ENCODE measurements at regions not wholly inside any gene's neighbourhood (a gene's known extent, or its start where the extent isn't known, plus 50 kb on each side); places are given as distances from the start of the nearest gene placed in this dataset.
"Not testable (repeated sequence)": the region's sequence is repeated elsewhere in the genome, so short reads cannot be mapped to it uniquely, and the experiment has no call there.

GRCh38 chr9:71604197-71605063, 163.9 kb downstream of the CEMIP2 start:
- H3K9me3 Mint-ChIP-seq = no peaks in the 10 kb centered on the region
- H3K4me1 Mint-ChIP-seq = no peaks in the 10 kb centered on the region
- no peak overlapping the region for H3K4me3 Mint-ChIP-seq
- H3K27me3 Mint-ChIP-seq = no peaks in the 10 kb centered on the region
- no peak overlapping the region for H3K27ac Mint-ChIP-seq
- peak; percentile 75 for ATAC-seq
- no peaks in the 10 kb centered on the region for H3K36me3 Mint-ChIP-seq

- no peak for ATAC-seq
- Mint-ChIP-seq H3K4me3 (no peak overlapping the region), H3K36me3 (no peaks in the 10 kb centered on the region), H3K27me3 (no peaks in the 10 kb centered on the region), H3K27ac (no peak overlapping the region), H3K4me1 (no peaks in the 10 kb centered on the region), H3K9me3 (no peaks in the 10 kb centered on the region)
Observed at GRCh38 chr9:71602652-71603051, 165.7 kb downstream of the CEMIP2 start.

- H3K27ac Mint-ChIP-seq, H3K36me3 Mint-ChIP-seq: not testable (repeated sequence)
Observed at GRCh38 chr9:71595762-71596161, 172.6 kb downstream of the CEMIP2 start.

GRCh38 chr9:71594541-71594940, 173.8 kb downstream of the CEMIP2 start:
- Mint-ChIP-seq H3K27me3 (peaks cover 48% of the 10 kb centered on the region), H3K27ac (no peak overlapping the region), H3K9me3 (no peaks in the 10 kb centered on the region), H3K36me3 (no peaks in the 10 kb centered on the region), H3K4me1 (no peaks in the 10 kb centered on the region), H3K4me3 (no peak overlapping the region)
- no peak for ATAC-seq

More at GRCh38 chr9:71595762-71596161, 172.6 kb downstream of the CEMIP2 start:
- not testable (repeated sequence) for ATAC-seq, H3K9me3 Mint-ChIP-seq, H3K4me1 Mint-ChIP-seq, H3K4me3 Mint-ChIP-seq
- H3K27me3 Mint-ChIP-seq = peaks cover 48% of the 10 kb centered on the region

- Mint-ChIP-seq H3K36me3 (no peaks in the 10 kb centered on the region), H3K27me3 (peaks cover 57% of the 10 kb centered on the region), H3K4me3 (no peak overlapping the region), H3K9me3 (no peaks in the 10 kb centered on the region), H3K27ac (no peak overlapping the region), H3K4me1 (no peaks in the 10 kb centered on the region)
- ATAC-seq = no peak
Observed at GRCh38 chr9:71592400-71592799, 175.9 kb downstream of the CEMIP2 start.

GRCh38 chr9:71590362-71590761, 178.0 kb downstream of the CEMIP2 start:
- no peak for ATAC-seq
- H3K27ac Mint-ChIP-seq = no peak overlapping the region
- H3K36me3 Mint-ChIP-seq = no peaks in the 10 kb centered on the region
- no peaks in the 10 kb centered on the region for H3K9me3 Mint-ChIP-seq
- H3K27me3 Mint-ChIP-seq = peaks cover 44% of the 10 kb centered on the region
- H3K4me1 Mint-ChIP-seq = no peaks in the 10 kb centered on the region
- no peak overlapping the region for H3K4me3 Mint-ChIP-seq

- H3K4me1 Mint-ChIP-seq = no peaks in the 10 kb centered on the region
- H3K4me3 Mint-ChIP-seq = no peak overlapping the region
Observed at GRCh38 chr9:71589612-71590011, 178.7 kb downstream of the CEMIP2 start.

GRCh38 chr9:71587576-71588362, 180.5 kb downstream of the CEMIP2 start:
- no peak for ATAC-seq
- Mint-ChIP-seq H3K4me3 (no peak overlapping the region), H3K9me3 (no peaks in the 10 kb centered on the region), H3K27ac (no peak overlapping the region), H3K36me3 (no peaks in the 10 kb centered on the region), H3K4me1 (no peaks in the 10 kb centered on the region), H3K27me3 (peaks cover 18% of the 10 kb centered on the region)

More at GRCh38 chr9:71589612-71590011, 178.7 kb downstream of the CEMIP2 start:
- Mint-ChIP-seq H3K36me3 (no peaks in the 10 kb centered on the region), H3K9me3 (no peaks in the 10 kb centered on the region), H3K27ac (no peak overlapping the region), H3K27me3 (peaks cover 37% of the 10 kb centered on the region)
- no peak for ATAC-seq

- H3K27ac Mint-ChIP-seq = no peak overlapping the region
- no peaks in the 10 kb centered on the region for H3K36me3 Mint-ChIP-seq
- H3K4me1 Mint-ChIP-seq = no peaks in the 10 kb centered on the region
- no peaks in the 10 kb centered on the region for H3K9me3 Mint-ChIP-seq
- no peak for ATAC-seq
- H3K4me3 Mint-ChIP-seq = no peak overlapping the region
- peaks cover 3% of the 10 kb centered on the region for H3K27me3 Mint-ChIP-seq
Observed at GRCh38 chr9:71583792-71584191, 184.5 kb downstream of the CEMIP2 start.

- no peak overlapping the region for H3K4me3 Mint-ChIP-seq
- no peaks in the 10 kb centered on the region for H3K4me1 Mint-ChIP-seq
- no peaks in the 10 kb centered on the region for H3K36me3 Mint-ChIP-seq
- H3K27ac Mint-ChIP-seq = no peak overlapping the region
- ATAC-seq = no peak
- H3K9me3 Mint-ChIP-seq = no peaks in the 10 kb centered on the region
- no peaks in the 10 kb centered on the region for H3K27me3 Mint-ChIP-seq
Observed at GRCh38 chr9:71582347-71582746, 186.0 kb downstream of the CEMIP2 start.

- Mint-ChIP-seq H3K36me3 (no peaks in the 10 kb centered on the region), H3K4me1 (no peaks in the 10 kb centered on the region), H3K27me3 (no peaks in the 10 kb centered on the region), H3K4me3 (no peak overlapping the region), H3K9me3 (no peaks in the 10 kb centered on the region), H3K27ac (no peak overlapping the region)
- no peak for ATAC-seq
Observed at GRCh38 chr9:71581101-71581500, 187.2 kb downstream of the CEMIP2 start.

- Mint-ChIP-seq H3K4me3 (no peak overlapping the region), H3K27ac (no peak overlapping the region), H3K36me3 (no peaks in the 10 kb centered on the region), H3K9me3 (no peaks in the 10 kb centered on the region), H3K4me1 (peaks cover 6% of the 10 kb centered on the region), H3K27me3 (peaks cover 10% of the 10 kb centered on the region)
- ATAC-seq = no peak
Observed at GRCh38 chr9:71571186-71571585, 197.1 kb downstream of the CEMIP2 start.

GRCh38 chr9:71567890-71568289, 200.4 kb downstream of the CEMIP2 start:
- Mint-ChIP-seq H3K9me3 (no peaks in the 10 kb centered on the region), H3K4me1 (peaks cover 6% of the 10 kb centered on the region), H3K27me3 (peaks cover 34% of the 10 kb centered on the region), H3K36me3 (no peaks in the 10 kb centered on the region), H3K4me3 (no peak overlapping the region), H3K27ac (no peak overlapping the region)
- no peak for ATAC-seq

GRCh38 chr9:71562140-71562539, 206.2 kb downstream of the CEMIP2 start:
- Mint-ChIP-seq H3K27me3 (peaks cover 31% of the 10 kb centered on the region), H3K36me3 (no peaks in the 10 kb centered on the region), H3K27ac (no peak overlapping the region), H3K9me3 (no peaks in the 10 kb centered on the region), H3K4me3 (no peak overlapping the region), H3K4me1 (no peaks in the 10 kb centered on the region)
- no peak for ATAC-seq

- no peak overlapping the region for H3K27ac Mint-ChIP-seq
- no peaks in the 10 kb centered on the region for H3K4me1 Mint-ChIP-seq
- H3K27me3 Mint-ChIP-seq = peaks cover 9% of the 10 kb centered on the region
- H3K36me3 Mint-ChIP-seq = no peaks in the 10 kb centered on the region
- H3K9me3 Mint-ChIP-seq = no peaks in the 10 kb centered on the region
- no peak overlapping the region for H3K4me3 Mint-ChIP-seq
- no peak for ATAC-seq
Observed at GRCh38 chr9:71557310-71557709, 211.0 kb downstream of the CEMIP2 start.

- Mint-ChIP-seq H3K4me1 (peaks cover 9% of the 10 kb centered on the region), H3K27me3 (peaks cover 9% of the 10 kb centered on the region), H3K36me3 (no peaks in the 10 kb centered on the region), H3K4me3 (no peak overlapping the region), H3K9me3 (no peaks in the 10 kb centered on the region), H3K27ac (no peak overlapping the region)
- ATAC-seq = no peak
Observed at GRCh38 chr9:71552480-71552879, 215.8 kb downstream of the CEMIP2 start.
